OCI-LY7 (cell line): ENCODE measurements at regions not wholly inside any gene's neighbourhood (a gene's known extent, or its start where the extent isn't known, plus 50 kb on each side); places are given as distances from the start of the nearest gene placed in this dataset.

Experiments used
- EZH2phosphoT487 ChIP-seq: fragments of 200-600 bp; sonication (generic); IDR thresholded peaks from 2 replicates; pipeline ENCODE4 v1.6.1; 2018; ENCODE audit warnings: low read depth, borderline replicate concordance, mild to moderate bottlenecking, mixed run types, antibody characterized with exemption, low read length, moderate library complexity, mixed read lengths
- TF ChIP-seq, protein P1 (sequence below): fragments of 200-600 bp; sonication (generic); conservative IDR thresholded peaks from 2 replicates; pipeline ENCODE4 v1.5.1; 2014; ENCODE audit warnings: mild to moderate bottlenecking, antibody characterized with exemption, low read length, moderate library complexity, mixed read lengths

DNA sequence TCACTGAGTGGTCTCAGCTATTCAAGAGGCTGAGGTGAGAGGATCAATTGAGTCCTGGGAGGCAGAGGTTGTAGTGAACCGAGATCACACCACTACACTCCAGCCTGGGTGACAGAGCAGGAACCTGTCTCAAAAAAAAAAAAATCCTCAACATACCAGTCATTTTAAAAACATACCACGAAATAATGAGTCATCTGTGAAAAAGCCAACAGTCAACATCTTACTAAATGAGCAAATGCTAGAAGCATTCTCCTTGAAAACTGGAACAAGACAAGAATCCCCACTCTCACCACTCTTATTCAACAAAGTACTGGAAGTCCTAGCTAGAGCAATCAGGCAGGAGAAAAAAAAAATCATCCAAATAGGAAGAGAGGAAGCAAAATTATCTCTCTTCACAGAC, 104.0 kb upstream of the ARHGEF9 start:
- TF ChIP-seq, protein P1, sequence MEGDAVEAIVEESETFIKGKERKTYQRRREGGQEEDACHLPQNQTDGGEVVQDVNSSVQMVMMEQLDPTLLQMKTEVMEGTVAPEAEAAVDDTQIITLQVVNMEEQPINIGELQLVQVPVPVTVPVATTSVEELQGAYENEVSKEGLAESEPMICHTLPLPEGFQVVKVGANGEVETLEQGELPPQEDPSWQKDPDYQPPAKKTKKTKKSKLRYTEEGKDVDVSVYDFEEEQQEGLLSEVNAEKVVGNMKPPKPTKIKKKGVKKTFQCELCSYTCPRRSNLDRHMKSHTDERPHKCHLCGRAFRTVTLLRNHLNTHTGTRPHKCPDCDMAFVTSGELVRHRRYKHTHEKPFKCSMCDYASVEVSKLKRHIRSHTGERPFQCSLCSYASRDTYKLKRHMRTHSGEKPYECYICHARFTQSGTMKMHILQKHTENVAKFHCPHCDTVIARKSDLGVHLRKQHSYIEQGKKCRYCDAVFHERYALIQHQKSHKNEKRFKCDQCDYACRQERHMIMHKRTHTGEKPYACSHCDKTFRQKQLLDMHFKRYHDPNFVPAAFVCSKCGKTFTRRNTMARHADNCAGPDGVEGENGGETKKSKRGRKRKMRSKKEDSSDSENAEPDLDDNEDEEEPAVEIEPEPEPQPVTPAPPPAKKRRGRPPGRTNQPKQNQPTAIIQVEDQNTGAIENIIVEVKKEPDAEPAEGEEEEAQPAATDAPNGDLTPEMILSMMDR: no peak
- no peak for TF ChIP-seq EZH2phosphoT487
